AG04450 (cell line): ENCODE measurements at regions not wholly inside any gene's neighbourhood (a gene's known extent, or its start where the extent isn't known, plus 50 kb on each side); places are given as distances from the start of the nearest gene placed in this dataset.

Experiments used
- CTCF ChIA-PET: fragments of 300-600, 350-600 bp; formaldehyde crosslinking; extraction: SDS; loops from one replicate; lab custom pipeline; 2022; ENCODE audit warnings: antibody characterized with exemption, inconsistent platforms; lab: Charles Lee
- POLR2A ChIA-PET: fragments of 350-600 bp; formaldehyde crosslinking; extraction: SDS; loops from one replicate; lab custom pipeline; 2021; ENCODE audit warnings: antibody characterized with exemption, inconsistent platforms; lab: Yijun Ruan, JAX
- DNase-seq: peaks from one replicate; pipeline ENCODE4 v3.0.0-alpha.2; 2011; ENCODE audit warnings: low read depth, low spot score
- H3K27ac ChIP-seq: one replicate; pipeline ENCODE4 v1.5.1; 2012; ENCODE audit warnings: low read depth, low read length, control low read depth
- H3K27me3 ChIP-seq: one replicate; pipeline ENCODE4 v1.6.0; 2012; ENCODE audit warnings: low read length; ENCODE audit not compliant: control insufficient read depth, insufficient read depth
- H3K4me3 ChIP-seq: 2 replicates; pipeline ENCODE4 v1.5.1; 2011; ENCODE audit warnings: mild to moderate bottlenecking, low read depth, low read length, control low read depth
- H3K9me3 ChIP-seq: 2 replicates; pipeline ENCODE4 v1.5.1; 2012; ENCODE audit warnings: low read length; ENCODE audit not compliant: control insufficient read depth, insufficient read depth
- TF ChIP-seq, protein P1 (sequence below): IDR thresholded peaks from 2 replicates; pipeline ENCODE4 v1.5.1; 2011; ENCODE audit warnings: low read depth, low read length, control low read depth, inconsistent platforms

DNA sequence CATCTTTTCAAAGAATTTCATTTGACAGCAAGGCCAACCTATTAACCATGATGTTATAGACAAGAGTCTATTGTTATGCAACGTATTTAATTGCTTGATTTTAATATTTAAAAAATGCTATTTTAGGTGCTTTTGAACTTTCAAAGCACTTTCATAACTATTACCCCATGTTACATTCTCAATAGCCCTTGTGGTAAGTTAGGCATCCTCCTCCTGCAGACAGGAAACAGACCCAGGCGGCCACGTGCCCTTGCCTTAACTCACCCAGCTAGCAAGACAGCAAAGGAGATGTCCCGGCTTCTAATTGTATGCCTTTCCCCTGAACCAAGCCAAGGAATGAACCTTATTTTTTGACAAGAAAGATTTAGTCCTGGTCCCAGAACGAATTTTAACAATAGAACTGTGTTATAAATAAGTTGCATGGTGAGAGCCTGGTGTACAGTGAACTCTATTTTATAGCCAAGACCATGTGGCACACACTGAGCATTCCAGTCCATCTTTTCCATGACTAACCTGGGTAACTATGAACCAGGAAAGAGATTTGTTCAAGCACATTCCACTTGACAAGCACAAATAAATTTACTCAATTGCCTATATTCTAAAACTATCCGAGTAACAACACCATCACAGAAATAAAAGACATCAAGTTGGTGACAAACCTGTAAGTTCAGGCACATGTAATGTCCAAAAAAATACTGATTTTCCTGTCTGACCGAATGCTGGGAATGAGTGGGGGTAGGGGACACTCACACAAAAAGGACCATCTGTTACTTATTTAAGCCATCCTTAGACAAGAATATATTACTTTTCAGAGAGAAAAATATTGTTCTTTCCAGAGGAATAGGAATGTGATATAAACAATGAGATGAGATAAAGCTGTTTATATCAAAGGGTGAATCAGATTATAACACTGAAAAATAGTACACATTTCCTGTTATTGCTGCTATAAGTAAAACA, 163.0 kb downstream of the EFNB2 start:
- TF ChIP-seq, protein P1, sequence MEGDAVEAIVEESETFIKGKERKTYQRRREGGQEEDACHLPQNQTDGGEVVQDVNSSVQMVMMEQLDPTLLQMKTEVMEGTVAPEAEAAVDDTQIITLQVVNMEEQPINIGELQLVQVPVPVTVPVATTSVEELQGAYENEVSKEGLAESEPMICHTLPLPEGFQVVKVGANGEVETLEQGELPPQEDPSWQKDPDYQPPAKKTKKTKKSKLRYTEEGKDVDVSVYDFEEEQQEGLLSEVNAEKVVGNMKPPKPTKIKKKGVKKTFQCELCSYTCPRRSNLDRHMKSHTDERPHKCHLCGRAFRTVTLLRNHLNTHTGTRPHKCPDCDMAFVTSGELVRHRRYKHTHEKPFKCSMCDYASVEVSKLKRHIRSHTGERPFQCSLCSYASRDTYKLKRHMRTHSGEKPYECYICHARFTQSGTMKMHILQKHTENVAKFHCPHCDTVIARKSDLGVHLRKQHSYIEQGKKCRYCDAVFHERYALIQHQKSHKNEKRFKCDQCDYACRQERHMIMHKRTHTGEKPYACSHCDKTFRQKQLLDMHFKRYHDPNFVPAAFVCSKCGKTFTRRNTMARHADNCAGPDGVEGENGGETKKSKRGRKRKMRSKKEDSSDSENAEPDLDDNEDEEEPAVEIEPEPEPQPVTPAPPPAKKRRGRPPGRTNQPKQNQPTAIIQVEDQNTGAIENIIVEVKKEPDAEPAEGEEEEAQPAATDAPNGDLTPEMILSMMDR: no peak
- POLR2A ChIA-PET: no interaction called here
- DNase-seq: no peak
- H3K4me3 ChIP-seq: no peak overlapping the region
- no peak overlapping the region for H3K27ac ChIP-seq
- CTCF ChIA-PET: no interaction called here
- no peaks in the 10 kb centered on the region for H3K27me3 ChIP-seq
- peaks cover 8% of the 10 kb centered on the region for H3K9me3 ChIP-seq

DNA sequence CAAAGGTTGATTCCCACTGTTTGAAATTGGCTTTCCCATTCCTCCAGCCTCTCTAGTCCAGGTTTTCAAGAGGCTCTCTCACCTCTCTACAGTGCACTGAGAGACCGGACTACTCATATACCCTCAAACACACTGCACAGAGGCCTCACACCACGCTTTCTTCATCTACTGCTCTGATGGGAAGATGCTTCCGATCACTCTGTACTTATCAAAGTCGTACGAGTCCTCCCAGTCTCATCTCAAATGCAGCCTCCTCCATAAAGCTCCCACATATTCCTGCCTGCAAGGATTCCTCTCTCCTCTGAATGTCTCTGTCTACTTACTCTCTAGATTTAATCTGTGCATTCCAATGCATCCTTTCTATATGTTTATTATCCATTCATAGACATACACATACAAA, 164.4 kb downstream of the EFNB2 start:
- ChIA-PET CTCF (no interaction called here), POLR2A (no interaction called here)
- Histone ChIP-seq H3K27me3 (no peaks in the 10 kb centered on the region), H3K9me3 (peaks cover 8% of the 10 kb centered on the region), H3K27ac (no peak overlapping the region), H3K4me3 (no peak overlapping the region)
- DNase-seq: no peak
- TF ChIP-seq, protein P1: no peak

DNA sequence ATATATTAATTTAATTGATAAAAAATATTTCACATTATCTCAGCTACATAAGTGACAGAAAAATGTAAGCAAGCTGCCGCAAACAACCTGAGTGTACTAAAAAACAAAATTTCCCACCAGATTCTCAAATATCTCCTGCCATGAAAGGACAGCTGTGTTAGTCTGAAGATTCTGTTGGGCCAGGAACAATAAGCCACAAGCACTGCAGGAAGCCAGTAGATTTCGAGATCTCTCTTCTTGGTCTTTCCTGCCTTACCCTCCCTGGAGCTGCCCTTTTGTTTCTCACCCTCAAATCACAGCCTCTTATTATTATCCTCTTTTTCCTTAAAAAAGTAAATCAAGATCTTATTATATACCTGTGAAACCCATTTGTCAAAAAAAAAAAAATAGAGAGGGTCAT, 165.6 kb downstream of the EFNB2 start:
- no peak for DNase-seq
- ChIA-PET POLR2A (no interaction called here), CTCF (no interaction called here)
- Histone ChIP-seq H3K27ac (no peak overlapping the region), H3K9me3 (no peaks in the 10 kb centered on the region), H3K4me3 (no peak overlapping the region), H3K27me3 (no peaks in the 10 kb centered on the region)
- TF ChIP-seq, protein P1: no peak

DNA sequence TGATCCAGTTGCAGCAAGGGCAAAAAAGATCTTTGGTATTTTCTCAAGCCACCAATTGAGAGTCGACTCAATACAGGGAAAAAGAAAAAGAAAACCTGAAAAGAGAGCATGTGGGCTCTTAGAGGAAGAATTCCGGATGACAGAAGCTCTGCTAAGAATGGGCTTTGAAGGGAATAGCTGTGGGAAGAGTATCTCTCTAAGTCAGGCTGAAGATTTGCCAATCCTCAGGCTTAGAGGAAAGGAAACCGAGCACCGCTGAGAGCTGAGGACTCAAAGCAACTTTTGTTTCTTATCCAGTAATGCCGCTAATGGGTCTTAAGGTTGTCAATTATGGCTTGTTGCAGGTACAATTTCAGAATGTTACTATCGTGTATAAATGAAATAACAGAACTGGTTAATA, 166.4 kb downstream of the EFNB2 start:
- H3K4me3 ChIP-seq: no peak overlapping the region
- DNase-seq: no peak
- no peaks in the 10 kb centered on the region for H3K9me3 ChIP-seq
- no peaks in the 10 kb centered on the region for H3K27me3 ChIP-seq
- ChIA-PET POLR2A (no interaction called here), CTCF (no interaction called here)
- TF ChIP-seq, protein P1: no peak
- no peak overlapping the region for H3K27ac ChIP-seq

DNA sequence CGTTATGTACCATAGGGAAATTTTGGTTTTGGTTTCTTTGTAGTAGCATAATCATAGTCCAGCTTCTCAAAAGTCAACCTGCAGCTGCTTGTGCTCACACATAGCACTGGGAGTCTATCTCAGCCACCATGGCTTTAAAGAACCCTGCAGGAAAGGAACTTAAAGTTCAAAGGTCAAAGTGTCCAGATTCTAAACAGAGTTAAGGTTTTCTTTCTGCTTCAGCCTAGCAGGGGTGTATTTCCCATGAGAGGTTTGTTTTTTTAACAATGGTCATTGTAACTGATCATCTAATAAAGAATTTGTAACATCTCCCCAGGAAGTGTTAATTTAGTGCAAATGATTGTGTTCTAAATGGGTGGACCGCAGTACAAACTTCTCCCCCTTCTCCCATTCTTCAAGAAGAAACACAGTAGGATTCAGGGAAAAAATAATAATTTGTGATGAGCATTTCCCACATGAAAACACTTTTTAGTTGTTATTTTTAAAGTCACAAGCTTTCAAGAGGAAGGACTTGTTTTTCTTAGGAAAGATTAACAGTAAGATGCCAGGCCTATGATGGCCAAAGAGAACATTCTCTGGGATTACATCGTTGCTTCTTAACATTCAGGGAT, 168.0 kb downstream of the EFNB2 start:
- DNase-seq: no peak
- TF ChIP-seq, protein P1: no peak
- Histone ChIP-seq H3K9me3 (no peaks in the 10 kb centered on the region), H3K27ac (no peak overlapping the region), H3K27me3 (no peaks in the 10 kb centered on the region), H3K4me3 (no peak overlapping the region)
- ChIA-PET POLR2A (no interaction called here), CTCF (no interaction called here)
